ENCODE measurements at regions not wholly inside any gene's neighbourhood (a gene's known extent, or its start where the extent isn't known, plus 50 kb on each side); places are given as distances from the start of the nearest gene placed in this dataset.
"Not testable (repeated sequence)": the region's sequence is repeated elsewhere in the genome, so short reads cannot be mapped to it uniquely, and the experiment has no call there.

DNA sequence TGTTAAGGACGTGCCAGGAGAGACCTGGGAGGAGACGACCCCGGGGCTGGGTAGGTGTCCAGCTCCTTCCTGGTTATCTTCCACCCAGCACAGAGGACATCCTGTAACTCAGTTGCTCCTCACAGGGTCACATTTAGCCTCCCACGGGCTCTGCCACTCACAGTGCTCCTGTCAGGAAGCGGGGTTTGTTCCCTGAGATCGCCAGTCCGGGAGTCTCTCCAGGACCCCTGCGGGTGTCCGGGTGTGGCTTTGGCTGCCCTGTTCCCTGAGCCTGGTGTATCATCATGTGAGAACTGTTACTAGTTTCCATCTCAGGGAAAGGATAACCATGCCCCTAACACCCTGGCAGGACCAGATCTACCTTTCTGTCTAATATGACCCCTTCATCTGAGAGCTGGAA, 158.2 kb upstream of the RUNX1 start:
- no peak for DNase-seq

DNA sequence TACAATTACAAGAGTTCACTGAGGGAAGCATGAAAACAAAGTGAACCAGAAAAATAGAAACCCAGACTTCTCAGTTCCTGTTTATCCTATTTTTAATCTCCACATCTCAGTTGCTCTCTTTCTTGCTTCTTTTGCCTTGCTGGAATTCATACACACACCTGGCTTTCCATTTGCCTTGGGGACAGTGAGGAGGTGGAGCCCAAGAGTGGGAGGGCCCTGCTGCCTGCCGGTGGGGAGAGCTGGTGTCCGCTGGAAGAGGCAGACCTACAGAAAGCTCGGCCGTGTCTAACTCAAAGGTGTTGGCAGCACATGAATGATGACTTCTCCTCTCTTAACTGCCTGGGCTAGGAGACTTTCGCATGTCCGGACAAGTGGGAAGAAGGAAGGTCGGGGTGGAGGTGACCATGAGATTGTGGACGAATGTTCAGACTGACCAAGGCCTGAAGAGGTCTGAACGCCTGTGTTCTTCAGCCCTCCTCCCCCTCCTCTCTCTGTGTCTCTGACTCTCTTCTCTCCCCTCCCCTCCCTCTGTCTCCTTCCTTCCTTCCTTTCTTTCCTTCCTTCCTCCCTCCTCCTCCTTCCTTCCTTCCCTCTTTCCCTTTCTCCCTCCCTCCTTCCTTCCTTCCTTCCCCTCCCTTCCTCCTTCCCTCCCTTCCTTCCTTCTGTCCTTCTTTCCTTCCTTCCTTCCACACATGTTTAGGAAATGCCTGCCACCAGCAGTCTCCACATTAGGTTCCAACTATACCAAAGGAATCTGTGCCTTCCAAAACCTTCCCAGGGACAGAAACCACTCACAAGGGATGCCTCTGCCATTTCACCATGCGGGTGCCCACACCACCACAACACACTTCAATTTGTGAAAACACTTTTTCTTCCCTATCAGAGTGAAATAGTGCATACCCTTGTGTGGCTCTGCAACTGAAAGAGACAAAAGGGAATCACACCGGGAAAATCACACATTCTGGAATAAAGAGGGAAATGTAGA, 157.3 kb upstream of the RUNX1 start:
- DNase-seq = no peak

DNA sequence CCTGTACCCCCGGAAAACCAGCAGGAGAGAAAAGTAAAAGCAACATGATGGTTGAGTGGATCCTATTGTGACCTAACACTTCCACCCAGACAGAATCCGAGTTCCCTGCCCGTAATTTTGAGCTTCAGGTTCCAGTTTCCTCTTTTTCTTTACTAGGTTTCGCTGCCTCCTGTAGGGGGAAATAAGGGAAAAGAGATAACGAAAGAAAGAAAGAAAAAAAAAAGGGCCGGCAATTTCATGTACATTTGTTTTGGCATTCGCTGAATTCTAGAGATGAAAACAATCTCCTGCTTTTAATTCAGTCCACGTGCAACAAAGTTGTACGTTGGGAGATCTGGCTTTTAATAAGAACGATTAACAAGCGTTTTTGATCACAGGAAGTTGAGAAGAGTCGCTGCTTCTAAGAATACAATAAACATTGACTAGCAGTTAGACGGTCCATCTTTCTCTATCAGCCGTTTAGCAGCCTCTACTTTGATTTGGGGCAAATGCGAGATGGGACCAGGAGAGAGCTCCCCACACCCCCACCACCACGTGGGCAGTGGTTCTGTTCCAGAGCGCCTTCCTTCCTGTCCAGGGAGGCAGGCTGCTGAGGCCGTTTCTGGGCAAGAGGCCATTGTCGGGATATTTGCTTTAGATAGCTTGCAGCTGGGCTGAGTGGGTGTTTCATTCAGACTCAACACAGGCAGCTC, 155.9 kb upstream of the RUNX1 start:
- no peak for DNase-seq

DNA sequence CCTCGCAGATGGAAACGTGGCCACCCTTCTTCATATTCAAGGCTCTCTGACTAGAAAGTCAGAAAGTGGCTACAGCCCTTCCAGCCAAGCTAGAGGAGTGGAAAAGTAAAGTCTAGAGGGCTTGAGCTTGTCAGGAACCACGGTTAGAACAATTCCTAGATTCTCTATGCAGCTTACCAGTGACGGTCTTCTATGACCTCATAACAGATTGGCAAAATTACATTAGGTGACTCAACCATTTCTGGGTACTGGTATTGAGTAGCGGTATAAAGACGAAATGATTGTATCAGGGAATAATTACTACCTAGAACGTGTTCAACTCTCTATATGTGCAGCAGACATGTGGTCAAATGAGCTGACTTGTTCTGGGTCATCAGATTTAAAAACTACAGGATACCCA, 155.0 kb upstream of the RUNX1 start:
- DNase-seq = no peak

DNA sequence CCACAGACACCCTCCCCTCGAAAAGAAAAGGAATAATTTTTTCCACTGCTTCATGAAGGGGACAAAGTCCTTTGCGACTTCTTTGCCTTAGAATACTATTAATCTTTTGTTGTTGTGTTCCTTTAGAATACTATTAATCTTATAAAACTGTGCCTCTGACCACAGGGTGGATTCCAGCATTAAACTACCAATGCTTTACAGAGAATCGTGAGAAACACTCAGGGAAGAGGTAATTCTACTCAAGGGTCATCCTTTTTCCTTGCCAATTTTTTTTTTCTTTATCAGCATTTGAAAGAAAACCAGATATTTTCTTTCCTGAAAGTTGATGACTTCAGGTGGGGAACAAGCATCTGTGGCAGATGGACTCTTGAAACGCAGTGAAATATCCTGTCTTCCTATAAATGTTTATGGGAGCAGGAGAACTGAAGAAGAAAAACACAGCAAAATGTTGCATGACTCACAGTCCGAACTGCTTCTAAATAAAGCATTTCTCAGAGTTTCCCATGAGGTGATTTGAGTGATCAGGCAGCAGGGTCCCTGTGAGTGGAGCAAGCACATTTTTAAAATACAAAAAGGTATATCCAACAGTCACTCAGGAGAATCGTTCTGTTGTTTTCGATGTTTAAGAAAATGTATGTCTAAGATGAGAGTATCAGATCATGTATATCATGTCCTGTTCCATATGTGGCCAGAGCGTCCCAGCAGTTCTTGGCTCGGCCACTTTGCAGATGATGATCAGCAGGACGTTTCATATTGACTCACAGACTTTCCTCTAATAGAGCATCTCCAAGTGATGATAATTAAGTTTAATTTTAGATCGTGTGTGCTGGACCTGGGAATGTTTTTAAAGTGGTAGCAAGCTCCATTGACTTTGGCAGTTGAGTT, 154.2 kb upstream of the RUNX1 start:
- no peak for DNase-seq

DNA sequence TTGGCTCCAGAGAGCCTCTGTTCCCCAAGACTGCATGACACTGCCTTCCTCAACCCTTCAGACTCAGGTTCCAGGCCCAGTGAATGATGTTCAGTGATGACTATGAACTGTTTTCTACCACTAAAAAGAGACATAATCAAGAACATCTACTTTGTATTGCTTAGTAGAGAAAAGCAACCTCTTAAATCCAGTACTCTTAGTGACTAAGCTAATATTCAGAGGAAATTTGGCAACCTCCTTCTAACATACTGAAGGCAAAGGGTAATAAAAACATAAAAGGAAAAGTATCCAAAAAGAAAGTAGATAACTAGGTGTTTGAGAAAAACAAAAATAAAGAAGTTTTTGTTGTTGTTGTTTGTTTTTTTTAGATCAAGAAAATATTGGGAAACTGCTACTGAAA, 153.3 kb upstream of the RUNX1 start:
- no peak for DNase-seq

DNA sequence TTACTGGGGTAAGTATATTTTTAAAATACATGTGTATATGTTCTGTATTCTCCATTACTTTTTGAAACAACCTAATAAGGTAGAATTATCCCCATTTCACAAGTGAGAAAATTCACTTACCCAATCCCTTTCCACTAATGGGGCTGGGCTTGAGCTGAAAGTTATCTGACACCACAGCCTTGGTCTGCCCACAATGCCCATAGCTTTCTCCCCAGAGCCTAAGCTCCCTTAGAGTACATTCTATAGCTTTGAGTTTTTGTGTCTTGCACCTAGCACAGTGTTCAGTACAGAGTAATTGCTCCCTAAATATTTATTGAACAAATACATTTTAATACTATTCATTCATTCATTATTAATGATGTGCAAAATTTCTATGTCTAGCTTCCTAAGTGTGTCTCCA, 152.7 kb upstream of the RUNX1 start:
- no peak for DNase-seq

DNA sequence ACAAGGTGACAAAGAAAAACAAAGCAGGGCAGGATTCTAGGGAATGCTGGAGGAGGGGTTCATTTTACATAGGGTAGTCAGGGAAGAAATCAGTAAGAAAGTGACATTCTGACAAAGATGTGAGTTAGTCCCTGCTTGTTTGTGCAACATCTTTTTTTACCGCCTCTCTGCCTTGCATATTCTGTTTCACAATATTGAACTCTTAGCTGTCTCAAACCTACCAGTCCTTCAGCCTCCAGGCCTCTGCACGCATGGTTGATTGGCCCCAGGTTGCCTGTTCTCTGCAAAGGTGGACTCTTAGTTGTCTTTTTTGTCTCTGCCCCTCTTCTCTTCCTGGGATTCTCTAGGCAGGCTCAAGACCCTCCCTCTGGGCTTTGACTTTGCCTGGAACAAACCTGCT, 152.2 kb upstream of the RUNX1 start:
- DNase-seq = no peak

DNA sequence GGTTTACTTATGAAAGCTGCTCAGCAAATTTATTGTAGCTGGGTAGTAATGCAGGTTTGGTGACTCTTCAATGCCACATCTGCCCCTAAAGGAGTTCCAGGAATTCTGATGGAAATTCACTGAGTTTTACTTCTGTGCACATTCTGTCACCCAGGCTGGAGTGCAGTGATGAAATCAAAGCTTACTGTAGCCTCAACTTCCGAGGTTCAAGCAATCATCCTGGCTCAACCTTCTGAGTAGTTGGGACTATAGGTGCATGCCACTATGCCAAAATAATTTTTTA, 150.6 kb upstream of the RUNX1 start:
- DNase-seq = no peak

DNA sequence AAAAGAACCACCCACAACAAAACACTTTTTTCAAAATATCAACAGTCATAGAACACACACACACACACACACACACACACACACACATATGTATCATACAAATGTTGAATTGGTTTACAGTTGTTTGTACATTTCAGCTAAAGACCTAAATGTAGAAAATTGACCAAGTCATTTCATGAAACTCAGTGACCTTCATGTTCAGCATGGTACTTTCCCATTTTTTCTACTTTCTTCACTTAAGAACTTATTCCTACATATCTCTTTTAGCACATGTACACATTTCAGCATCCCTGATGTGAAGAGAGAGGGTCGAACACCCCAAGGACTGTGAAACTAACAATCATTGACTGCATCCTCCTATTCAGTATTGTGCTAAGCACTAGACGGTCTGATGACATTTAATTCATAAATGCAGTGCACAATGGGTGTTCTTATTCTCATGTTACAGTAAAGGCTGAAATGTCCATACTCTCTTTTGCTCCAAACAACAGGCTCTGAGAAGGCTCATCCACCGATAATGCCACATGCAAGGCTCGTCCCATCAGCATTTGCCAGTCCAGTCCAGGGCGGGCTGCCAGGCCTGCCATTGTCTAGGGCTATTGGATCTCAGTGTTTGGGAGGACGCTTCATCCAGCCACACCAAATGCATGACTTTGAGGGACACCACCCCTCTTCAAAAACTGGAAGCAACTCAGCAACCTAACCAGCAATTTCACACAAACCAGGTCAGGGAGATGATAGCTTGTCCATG, 150.1 kb upstream of the RUNX1 start:
- no peak for DNase-seq

DNA sequence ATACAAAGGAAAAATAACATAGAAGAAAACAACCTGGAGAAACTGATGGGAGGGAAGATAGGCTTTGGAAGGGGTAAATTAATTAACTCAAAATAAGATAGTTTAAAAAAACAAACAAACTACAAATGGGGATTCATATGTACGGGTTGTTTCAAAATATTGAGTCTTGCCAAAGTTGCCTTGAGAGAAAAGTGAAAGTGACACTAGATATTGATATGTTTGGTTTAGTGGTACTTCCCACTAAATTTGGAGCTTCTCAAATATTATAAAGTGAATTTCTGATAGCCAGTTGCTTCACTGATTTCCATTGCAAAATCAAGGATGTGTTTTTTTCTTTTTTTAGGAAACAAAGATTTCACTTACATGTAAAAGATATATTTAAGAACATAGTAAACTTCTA, 149.5 kb upstream of the RUNX1 start:
- DNase-seq = no peak

DNA sequence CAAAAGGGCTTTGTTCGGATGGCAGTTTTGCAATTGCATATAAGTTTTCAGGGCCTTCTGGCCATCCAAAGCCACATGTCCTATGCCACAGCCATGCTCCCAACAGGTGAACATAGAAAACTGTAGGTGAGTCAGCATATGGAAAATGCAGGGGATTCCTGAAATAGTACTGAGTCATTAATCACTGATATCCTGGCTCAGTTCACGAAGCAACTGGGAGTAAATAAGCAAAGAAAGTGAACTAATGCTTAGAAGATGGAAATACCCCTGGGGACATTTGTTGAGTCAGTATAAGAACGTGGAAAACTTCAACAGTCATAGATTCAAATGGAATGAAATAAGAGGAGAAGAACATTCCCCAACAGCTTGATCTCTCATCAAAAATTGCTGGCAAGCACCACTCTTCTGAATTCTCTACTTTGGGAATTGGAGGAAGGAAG, 148.9 kb upstream of the RUNX1 start:
- no peak for DNase-seq

DNA sequence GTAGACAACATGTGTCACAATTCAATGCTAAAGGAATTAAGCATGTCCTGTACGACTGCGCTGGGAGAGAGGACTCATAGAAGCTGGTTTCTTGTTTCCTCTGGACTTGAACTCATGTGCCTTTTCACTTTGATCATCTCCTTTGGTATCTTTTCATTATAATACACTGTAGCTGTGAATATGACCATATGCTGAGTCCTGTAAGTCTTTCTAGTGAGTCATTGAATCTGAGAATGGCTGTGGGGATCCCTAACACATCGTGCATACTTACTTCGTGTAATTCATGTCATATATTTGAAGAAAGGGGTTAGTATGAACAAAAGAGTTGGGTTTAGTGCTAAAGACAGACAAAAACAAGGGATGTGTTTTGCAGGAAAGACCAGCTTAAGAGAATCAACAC, 148.1 kb upstream of the RUNX1 start:
- DNase-seq = no peak

DNA sequence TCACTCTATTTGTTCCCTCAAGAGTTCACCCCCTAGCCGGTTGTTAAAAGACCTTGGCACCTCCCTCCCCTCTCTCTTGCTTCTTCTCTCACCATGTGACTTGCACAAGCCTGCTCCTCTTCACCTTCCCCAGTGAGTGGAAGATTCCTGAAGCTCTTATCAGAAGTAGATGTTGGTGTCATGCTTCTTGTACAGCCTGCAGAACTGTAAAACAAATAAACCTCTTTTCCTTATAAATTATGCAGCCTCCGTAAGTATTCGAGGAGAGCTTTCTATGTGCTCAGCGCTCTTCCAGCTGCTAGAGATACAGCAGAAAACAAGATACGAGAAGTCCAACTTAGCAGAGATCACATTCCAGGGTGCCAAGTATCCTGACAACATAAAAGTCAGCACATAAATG, 147.0 kb upstream of the RUNX1 start:
- DNase-seq = no peak

DNA sequence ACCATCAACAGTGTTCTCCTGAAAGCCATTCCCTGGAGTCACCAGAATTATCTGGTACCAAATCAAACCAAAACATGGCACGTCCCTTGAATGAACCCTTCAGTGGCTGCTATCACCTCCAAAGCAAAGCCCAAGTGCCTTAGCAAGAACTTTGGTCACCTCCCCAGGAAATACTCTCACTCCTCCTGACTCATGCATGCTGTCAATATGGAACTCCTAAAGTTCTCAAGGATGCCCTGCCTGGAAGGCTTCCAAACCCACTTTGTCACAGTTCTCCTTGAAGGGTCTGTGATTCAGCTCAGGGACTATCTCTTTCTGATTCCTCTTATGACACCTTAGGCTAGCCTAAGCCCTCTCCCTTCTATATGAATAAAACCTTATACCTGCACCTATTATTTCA, 146.1 kb upstream of the RUNX1 start:
- DNase-seq = no peak

DNA sequence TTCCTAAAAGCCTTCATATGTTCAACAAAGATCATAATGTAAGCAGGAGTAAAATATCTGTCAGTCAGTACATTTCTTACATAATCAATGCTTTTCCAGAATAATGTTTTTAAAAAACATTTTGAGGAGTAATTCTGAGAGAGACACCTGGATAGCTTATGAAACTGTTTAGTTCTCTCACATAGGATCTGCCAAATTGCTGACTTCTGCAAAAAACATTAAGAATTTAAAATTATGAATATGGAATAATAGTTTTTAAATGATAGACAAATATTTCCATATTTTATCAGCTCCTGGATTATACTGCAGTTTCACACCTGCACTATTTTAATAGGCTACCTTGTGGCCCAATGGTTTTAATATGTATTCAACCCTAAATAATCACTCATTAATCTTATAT, 142.7 kb upstream of the RUNX1 start:
- no peak for DNase-seq

DNA sequence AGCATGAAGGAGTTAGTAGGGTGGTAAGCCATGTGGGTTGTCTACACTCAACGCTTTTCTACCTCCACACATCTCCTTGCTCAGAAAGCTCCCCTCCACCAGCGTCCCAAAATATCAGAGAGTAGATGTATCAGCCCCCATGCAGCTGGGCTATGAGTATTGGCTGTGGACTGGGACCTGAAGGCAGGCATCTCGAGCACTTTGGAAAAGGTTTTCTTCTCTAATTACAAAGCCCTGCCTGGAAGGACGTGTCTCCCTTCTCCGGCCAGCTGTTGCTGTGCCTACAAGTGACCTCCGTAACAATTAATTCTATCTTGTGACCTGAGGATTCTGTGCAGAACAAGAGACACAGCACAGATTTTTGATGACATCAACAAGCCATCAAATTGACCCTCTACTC, 142.0 kb upstream of the RUNX1 start:
- no peak for DNase-seq

DNA sequence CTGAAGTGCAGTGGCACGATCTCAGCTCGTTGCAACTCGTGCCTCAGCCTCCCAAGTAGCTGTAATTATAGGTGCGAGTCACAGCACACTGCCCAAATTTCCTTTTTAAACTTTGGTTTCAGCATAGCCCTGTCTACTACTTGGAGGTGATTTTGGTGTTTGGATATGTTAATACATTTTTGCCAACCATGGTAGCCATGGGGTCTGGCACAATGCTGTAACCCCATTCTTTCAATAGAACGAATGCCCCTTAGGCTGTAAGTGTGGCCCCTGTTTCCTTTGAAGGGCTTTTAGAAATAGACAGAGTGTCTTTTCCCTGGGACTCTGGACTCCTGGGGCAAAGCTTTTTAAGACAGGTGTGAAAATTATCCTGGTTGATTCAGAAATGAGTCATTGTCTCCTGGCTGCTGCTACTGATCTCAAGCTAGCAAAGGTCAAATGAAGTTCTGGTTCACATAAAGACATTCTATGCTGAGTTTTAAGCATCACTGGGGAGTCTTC, 141.1 kb upstream of the RUNX1 start:
- DNase-seq = no peak

DNA sequence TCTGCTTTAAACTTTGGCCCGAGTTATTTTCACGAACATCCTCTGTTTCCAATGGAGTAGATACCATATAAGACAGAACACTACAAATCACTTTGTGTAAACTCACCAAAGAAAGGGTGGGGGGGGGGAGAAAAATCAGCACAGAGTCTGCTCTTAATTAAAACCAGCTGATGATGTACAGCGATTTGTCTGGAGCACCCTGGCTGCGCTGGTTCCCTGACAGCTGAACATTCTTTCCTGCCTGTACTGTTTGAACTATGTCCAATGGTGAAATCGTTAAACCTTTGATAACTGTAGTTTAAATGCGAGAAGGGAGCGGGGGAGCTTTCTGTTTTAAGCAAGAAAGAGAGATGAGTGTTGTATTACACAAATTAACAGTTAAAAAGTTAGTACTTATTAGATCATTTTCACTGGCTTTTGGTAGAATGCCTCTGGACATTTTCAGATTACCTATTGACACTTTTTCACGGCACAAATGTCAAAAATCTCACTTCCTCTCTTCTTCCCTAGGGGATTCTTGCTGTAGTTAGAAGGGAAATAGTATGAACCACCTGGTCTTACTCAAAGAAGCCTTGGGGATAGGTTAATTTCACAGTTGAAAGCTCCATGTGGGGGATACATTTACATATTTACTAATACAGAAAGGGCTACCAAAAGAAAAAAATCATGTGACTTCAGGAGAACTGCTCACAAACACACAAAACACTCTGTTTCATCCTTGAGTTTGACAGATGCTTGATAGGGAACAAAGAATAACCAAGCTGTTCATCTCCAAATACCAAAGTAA, 140.2 kb upstream of the RUNX1 start:
- DNase-seq = no peak

DNA sequence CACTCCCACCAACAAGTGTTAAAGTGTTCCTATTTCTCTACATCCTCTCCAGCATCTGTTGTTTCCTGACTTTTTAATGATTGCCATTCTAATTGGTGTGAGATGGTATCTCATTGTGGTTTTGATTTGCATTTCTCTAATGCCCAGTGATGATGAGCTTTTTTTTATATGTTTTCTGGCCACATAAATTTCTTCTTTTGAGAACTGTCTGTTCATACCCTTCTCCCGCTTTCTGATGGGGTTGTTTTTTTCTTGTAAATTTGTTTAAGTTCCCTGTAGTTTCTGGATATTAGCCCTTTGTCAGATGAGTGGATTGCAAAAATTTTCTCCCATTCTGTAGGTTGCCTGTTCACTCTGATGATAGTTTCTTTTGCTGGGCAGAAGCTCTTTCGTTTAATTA, 134.3 kb upstream of the RUNX1 start:
- DNase-seq = not testable (repeated sequence)

DNA sequence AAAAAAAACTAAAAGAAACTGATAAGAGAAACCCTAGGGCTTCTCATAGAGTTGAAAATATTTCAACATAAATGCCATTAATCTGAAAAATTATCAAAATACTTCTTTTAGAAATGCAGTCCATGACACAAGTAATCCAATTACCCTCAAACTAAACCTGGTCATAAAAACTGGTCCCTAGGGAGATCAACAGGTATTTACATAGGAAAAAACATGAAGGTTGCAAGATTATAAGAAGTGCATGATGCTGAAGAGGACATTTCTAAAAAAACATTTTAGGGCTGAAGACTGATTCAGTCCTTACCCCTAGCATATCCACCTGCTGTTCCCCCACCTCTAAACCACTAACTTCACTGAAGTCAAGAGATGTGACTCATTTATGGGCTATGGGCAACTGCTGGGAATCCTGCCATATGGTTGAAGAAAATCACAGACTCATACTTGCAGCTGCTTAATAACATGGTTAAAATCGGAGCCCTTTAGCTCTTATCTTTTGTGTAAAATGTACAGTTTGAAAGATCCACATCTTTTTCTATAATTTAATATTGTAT, 131.0 kb upstream of the RUNX1 start:
- no peak for DNase-seq

Data from effector CD8-positive, alpha-beta T cell (primary cell).